Suprapubic skin (tissue), 4 donors: ENCODE measurements at regions not wholly inside any gene's neighbourhood (a gene's known extent, or its start where the extent isn't known, plus 50 kb on each side); places are given as distances from the start of the nearest gene placed in this dataset.
"Not testable (repeated sequence)": the region's sequence is repeated elsewhere in the genome, so short reads cannot be mapped to it uniquely, and the experiment has no call there.

ENCODE experiments used
- DNase-seq, 2 donors: peaks; one replicate each; pipeline ENCODE4 v3.0.0-alpha.2; 2019; ENCODE audit warnings: low spot score in 2 of 2
- H3K27ac ChIP-seq: fragments of 200-600 bp; sonication (generic); one replicate; pipeline ENCODE4 v1.5.1; 2019
- H3K27me3 ChIP-seq: fragments of 200-600 bp; sonication (generic); one replicate; pipeline ENCODE4 v1.5.1; 2019
- H3K36me3 ChIP-seq: fragments of 200-600 bp; sonication (generic); one replicate; pipeline ENCODE4 v1.5.1; 2019
- H3K4me1 ChIP-seq: fragments of 200-600 bp; sonication (generic); one replicate; pipeline ENCODE4 v1.5.1; 2019
- H3K4me3 ChIP-seq: fragments of 200-600 bp; sonication (generic); one replicate; pipeline ENCODE4 v1.5.1; 2019; ENCODE audit warnings: mild to moderate bottlenecking
- H3K9me3 ChIP-seq: fragments of 200-600 bp; sonication (generic); one replicate; pipeline ENCODE4 v1.5.1; 2019
- CTCF ChIP-seq, 2 donors: fragments of 200-600 bp in 1 of 2; fragments of 450-650 bp in 1 of 2; sonication (generic) in 1 of 2; IDR thresholded peaks; one replicate each; pipeline ENCODE4 v1.5.1; 2016 to 2019; ENCODE audit warnings: antibody characterized with exemption in 2 of 2, mild to moderate bottlenecking in 1 of 2, moderate library complexity in 1 of 2
- EP300 ChIP-seq: sonication (generic); formaldehyde crosslinking; IDR thresholded peaks from one replicate; pipeline ENCODE4 v1.6.1; 2017; ENCODE audit warnings: antibody characterized with exemption
- POLR2A ChIP-seq, 2 donors: fragments of 450-650 bp; IDR thresholded peaks; one replicate each; pipeline ENCODE4 v1.6.1; 2017; ENCODE audit warnings: antibody characterized with exemption in 2 of 2, mild to moderate bottlenecking in 2 of 2, moderate library complexity in 2 of 2
- POLR2AphosphoS5 ChIP-seq, 3 donors: sonication (generic); formaldehyde crosslinking; IDR thresholded peaks; one replicate each; pipeline ENCODE4 v1.6.1; 2017; ENCODE audit warnings: antibody characterized with exemption in 3 of 3
- WGBS: methylation state at CpG from one replicate; pipeline ENCODE4 v1.1.5; 2018; 5-methylcytosine and 5-hydroxymethylcytosine counted together

GRCh38 chr12:46970636-46971035, 108.8 kb upstream of the PCED1B start:
- TF ChIP-seq EP300 (no peak), POLR2AphosphoS5 (IDR thresholded peaks at IDR 0.05) (no peak), POLR2A (IDR thresholded peaks at IDR 0.05) (no peak)
- 93% methylated on average over 5 of the region's 5 CpGs for WGBS
- Histone ChIP-seq H3K27me3 (no peaks in the 10 kb centered on the region), H3K36me3 (no peaks in the 10 kb centered on the region), H3K9me3 (peaks cover 3% of the 10 kb centered on the region), H3K4me3 (no peak overlapping the region), H3K4me1 (no peaks in the 10 kb centered on the region), H3K27ac (no peak overlapping the region)
- no peak for DNase-seq

- not testable (repeated sequence) for H3K9me3 ChIP-seq, H3K36me3 ChIP-seq, H3K27ac ChIP-seq, H3K27me3 ChIP-seq, DNase-seq, H3K4me3 ChIP-seq, H3K4me1 ChIP-seq
- 90% methylated on average over 3 of the region's 3 CpGs for WGBS
These were observed 105.5 kb upstream of the PCED1B start for GRCh38 chr12:46973937-46974336.

- Histone ChIP-seq H3K4me3 (no peak overlapping the region), H3K27me3 (no peaks in the 10 kb centered on the region), H3K27ac (no peak overlapping the region), H3K9me3 (peaks cover 3% of the 10 kb centered on the region), H3K36me3 (no peaks in the 10 kb centered on the region), H3K4me1 (no peaks in the 10 kb centered on the region)
- no peak for DNase-seq
- WGBS, result 74% methylated on average over 1 of the region's 1 CpG
- TF ChIP-seq CTCF (IDR thresholded peaks at IDR 0.05) (no peak), EP300 (no peak), POLR2A (IDR thresholded peaks at IDR 0.05) (no peak), POLR2AphosphoS5 (IDR thresholded peaks at IDR 0.05) (no peak)
These were observed 101.5 kb upstream of the PCED1B start for GRCh38 chr12:46977871-46978375.

GRCh38 chr12:46981622-46982021, 97.8 kb upstream of the PCED1B start:
- no peak for TF ChIP-seq POLR2A (IDR thresholded peaks at IDR 0.05)
- TF ChIP-seq EP300, result no peak
- no peak for TF ChIP-seq POLR2AphosphoS5 (IDR thresholded peaks at IDR 0.05)
- no peak for TF ChIP-seq CTCF (IDR thresholded peaks at IDR 0.05)
- H3K4me3 ChIP-seq, result no peak overlapping the region
- H3K27ac ChIP-seq, result no peak overlapping the region
- H3K9me3 ChIP-seq, result no peaks in the 10 kb centered on the region
- no peaks in the 10 kb centered on the region for H3K27me3 ChIP-seq
- H3K36me3 ChIP-seq, result no peaks in the 10 kb centered on the region
- peaks cover 5% of the 10 kb centered on the region for H3K4me1 ChIP-seq
- no peak for DNase-seq
- WGBS, result 56% methylated on average over 3 of the region's 3 CpGs

GRCh38 chr12:46982629-46983392, 96.6 kb upstream of the PCED1B start:
- WGBS, result 89% methylated on average over 2 of the region's 2 CpGs
- peaks cover 5% of the 10 kb centered on the region for H3K4me1 ChIP-seq
- no peak for DNase-seq
- no peak for TF ChIP-seq POLR2AphosphoS5 (IDR thresholded peaks at IDR 0.05)
- no peak for TF ChIP-seq EP300
- no peak for TF ChIP-seq POLR2A (IDR thresholded peaks at IDR 0.05)
- TF ChIP-seq CTCF (IDR thresholded peaks at IDR 0.05), result no peak
- H3K36me3 ChIP-seq, result no peaks in the 10 kb centered on the region
- H3K27ac ChIP-seq, result peak overlapping the region; percentile 59
- no peaks in the 10 kb centered on the region for H3K27me3 ChIP-seq
- no peaks in the 10 kb centered on the region for H3K9me3 ChIP-seq
- no peak overlapping the region for H3K4me3 ChIP-seq

GRCh38 chr12:46983393-46983793, 96.0 kb upstream of the PCED1B start:
- no peak for DNase-seq
- peaks cover 5% of the 10 kb centered on the region for H3K4me1 ChIP-seq
- no peak overlapping the region for H3K4me3 ChIP-seq
- WGBS, result 30% methylated on average over 2 of the region's 2 CpGs
- TF ChIP-seq POLR2A (IDR thresholded peaks at IDR 0.05), result no peak
- peak in 1 of 3 donors; percentile 14 for TF ChIP-seq POLR2AphosphoS5 (IDR thresholded peaks at IDR 0.05)
- TF ChIP-seq CTCF (IDR thresholded peaks at IDR 0.05), result no peak
- no peak for TF ChIP-seq EP300
- H3K36me3 ChIP-seq, result no peaks in the 10 kb centered on the region
- H3K9me3 ChIP-seq, result no peaks in the 10 kb centered on the region
- no peaks in the 10 kb centered on the region for H3K27me3 ChIP-seq
- H3K27ac ChIP-seq, result peak overlapping the region; percentile 67
